ENCODE measurements at regions not wholly inside any gene's neighbourhood (a gene's known extent, or its start where the extent isn't known, plus 50 kb on each side); places are given as distances from the start of the nearest gene placed in this dataset.
A peak's percentile ranks its signal among the peaks of the same experiment; 100 is the strongest.

DNA sequence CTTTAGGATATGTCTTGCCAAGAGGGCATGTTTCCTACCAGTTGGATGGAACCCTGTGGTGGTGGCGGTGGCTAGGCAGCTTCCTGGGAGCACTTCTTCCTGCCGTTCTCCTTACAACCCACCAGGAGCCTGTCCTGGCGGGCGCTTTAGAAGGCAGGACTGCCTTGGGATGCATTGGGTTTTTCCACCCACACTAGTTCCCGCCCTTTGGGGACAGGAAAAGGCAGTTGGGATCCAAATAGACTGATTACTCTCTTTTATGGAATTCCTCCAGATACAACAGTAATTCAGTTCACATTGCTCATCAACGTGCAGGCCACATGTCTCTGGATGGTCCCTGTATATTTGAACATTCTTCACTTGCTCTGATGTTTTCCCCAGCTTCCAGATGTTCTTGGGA lies 305.7 kb upstream of the SSTR1 start:
- no peak for DNase-seq

GRCh38 chr14:37903343-37904191 lies 304.1 kb upstream of the SSTR1 start:
- DNase-seq = peak; percentile 2

- no peak for DNase-seq
These were observed 283.1 kb upstream of the SSTR1 start for GRCh38 chr14:37924622-37925021.

- no peak for DNase-seq
These were observed 275.7 kb upstream of the SSTR1 start for GRCh38 chr14:37932008-37932407.

DNA sequence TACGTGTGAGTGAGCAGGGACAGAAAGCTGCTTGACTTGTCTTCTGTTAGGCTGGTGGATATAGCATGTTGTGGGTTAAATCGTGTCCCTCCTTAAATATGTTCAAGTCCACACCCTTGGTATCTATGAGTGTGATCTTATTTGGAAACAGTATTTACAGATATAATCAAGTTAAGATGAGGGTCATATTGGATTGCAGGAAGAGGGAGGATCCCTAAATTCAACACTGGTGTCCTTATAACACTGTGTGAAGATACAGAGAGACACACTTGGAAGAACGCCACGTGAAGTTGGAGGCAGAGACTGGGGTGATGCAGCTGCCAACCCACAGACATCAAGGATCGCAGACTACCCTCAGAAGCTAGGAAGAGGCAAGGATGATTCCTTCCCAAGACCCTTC lies 275.2 kb upstream of the SSTR1 start:
- DNase-seq = no peak

DNA sequence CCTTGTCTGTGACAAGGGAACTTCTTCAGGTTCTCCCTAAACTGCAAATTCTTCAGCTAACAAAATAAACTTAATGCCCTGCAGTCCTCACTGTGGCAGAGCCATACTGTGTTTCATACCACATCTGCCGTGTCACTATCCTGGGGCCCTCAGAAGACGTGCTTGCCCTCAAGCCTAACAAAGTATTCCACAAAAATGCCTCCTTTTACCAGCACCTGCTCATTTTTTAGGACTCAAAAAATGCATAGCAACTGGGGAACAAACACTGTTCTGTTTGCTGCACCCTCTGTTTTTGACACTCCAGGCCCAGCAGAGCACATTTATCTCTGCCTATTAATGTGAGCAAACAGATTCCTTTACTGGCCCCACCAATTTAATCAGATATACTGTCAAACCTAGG lies 270.7 kb upstream of the SSTR1 start:
- DNase-seq = no peak

GRCh38 chr14:37939442-37940028 lies 268.2 kb upstream of the SSTR1 start:
- DNase-seq = no peak

DNA sequence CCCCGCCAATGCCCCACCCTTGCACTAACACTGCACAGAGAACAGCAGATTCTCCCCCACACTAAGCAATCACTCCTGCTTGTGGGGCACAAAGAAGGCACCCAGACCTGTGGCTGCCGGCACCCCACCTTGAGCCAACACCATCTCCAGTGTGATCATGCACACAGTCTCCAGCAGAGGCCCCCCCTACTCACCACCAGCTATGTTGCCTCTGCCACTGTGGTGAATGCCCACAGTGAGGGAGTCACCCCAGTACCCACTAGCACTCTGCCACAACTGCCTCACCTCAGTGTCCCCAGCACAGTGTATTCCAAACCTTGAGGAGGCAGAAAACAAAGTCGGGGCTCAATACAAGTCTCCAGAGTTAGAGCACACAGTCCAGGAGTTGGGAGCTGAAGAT lies 261.7 kb upstream of the SSTR1 start:
- DNase-seq = no peak

DNA sequence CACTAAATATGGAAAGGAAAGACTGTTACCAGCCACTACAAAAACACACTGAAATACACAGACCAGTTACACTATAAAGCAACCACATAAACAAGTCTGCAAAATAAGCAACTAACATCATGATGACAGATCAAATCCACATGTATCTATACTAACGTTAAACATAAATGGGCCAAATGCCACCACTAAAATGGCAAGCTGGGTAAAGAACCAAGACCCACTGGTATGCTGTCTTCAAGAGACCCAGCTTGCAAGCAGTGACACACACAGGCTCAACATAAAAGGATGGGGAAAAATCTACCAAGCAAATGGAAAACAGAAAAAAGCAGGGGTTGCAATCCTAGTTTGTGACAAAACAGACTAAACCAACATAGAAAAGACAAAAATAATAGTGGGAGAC lies 260.9 kb upstream of the SSTR1 start:
- DNase-seq = no peak

GRCh38 chr14:37948266-37948665 lies 259.4 kb upstream of the SSTR1 start:
- no peak for DNase-seq

- no peak for DNase-seq
These were observed 239.0 kb upstream of the SSTR1 start for GRCh38 chr14:37968664-37969240.

GRCh38 chr14:37969511-37969979 lies 238.2 kb upstream of the SSTR1 start:
- DNase-seq = no peak

DNA sequence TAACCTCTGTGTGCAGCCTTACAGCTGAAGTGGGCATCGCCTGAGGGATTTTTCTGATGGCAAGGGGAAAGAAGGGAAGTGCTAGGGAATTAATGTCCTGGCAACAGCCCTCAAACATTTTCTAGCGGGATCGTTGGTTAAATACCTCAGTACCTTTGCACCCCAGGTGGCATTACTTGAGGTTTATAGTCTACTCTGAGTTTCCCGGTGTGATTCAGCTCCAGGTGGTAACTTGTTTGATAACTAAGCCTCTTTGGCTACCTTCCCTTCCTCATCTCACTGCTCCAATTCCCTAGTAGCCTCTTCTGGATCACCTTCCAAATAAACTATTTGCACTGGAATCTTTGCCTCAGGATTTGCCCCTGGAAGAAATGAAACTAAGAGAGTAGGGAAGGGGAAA lies 237.0 kb upstream of the SSTR1 start:
- no peak for DNase-seq

DNA sequence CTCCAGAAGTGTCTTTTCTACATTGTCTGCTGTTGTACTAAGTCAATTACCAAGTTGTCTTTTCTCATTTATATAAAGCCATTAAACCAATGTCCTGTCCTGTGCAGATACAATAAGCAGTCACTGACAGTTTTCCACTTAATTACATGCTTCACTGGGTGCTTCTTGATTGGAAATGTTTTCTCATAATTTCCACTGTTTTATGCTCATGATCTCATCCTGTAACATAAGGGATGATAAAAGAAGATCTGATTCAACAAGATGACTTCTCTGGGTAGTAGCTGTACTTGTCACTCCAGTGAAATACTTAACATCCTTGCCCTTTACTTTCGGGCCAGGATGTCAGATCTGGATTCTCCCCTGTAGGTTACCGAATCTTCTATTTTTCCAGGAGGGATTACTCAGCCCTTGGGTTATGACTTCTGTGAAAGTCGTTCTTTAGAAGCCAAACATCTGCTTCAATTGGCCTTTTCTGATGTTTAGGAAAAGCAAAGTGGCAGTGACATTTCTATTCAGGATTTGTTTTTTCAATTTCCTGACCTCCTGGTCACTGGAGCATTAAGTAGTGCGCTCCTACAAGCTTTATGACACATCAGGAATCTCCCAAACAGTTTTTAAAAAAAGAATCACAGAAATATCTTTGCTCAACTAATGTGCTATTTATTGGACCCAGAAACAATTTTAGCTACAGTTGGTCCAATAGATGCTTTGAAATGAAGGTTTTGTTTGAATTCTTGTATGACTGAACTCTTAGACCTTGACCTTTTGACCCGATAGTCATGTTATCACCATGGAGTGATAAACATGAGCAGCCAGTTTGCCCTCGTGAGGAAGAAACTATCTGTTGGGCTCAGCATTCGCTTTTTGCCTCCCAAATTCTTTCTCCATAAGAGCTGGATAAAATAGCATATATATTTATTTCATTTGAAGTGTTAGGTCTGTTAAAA lies 234.5 kb upstream of the SSTR1 start:
- DNase-seq = no peak

- DNase-seq = no peak
These were observed 233.3 kb upstream of the SSTR1 start for GRCh38 chr14:37974421-37974820.

GRCh38 chr14:37977481-37977880 lies 230.2 kb upstream of the SSTR1 start:
- DNase-seq = no peak

DNA sequence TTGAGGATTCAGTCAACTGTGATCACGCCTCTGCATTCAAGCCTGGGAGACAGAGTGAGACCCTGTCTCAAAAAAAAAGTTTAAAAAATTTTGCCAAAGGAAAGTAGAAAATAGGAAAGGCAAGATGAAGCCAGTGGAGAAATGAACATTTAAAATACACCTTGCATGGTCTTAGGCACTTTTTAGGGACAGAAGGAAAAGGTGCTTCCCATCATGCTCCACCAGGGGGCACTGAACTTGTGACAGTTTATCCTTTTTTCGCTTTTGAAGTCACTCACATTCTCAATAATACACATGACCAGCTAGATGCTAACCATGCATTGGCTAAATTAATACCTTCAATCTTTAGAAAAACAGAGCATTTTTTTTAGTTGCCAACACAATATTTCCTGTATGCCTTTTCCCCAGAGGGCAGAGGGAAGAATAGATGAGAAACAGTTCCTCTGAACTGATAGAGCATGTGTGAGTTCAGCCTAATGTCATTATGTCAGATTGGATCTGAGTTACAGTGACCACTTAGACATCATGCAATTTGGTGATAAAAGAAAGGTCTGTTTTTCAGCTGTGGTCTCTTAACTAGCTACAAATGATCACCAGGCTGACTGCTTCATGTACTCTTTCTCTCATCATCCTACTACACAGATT lies 221.8 kb upstream of the SSTR1 start:
- peak; percentile 45 for DNase-seq

DNA sequence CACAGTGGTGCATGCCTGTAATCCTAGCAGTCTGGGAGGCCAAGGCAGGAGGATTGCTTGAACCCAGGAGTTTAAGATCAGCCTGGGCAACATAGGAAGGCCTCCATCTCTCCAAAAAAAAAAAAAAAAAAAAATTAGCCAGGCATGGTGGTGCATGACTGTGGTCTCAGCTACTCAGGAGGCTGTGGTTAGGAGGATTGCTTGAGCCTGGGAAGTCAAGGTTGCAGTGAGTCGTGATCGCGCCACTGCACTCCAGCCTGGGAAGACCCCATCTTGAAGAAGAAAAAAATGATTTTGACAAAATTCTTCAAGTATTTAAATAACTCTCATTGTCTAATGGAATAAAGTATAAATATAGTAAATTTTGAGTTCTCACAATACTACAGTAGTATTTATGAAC lies 219.2 kb upstream of the SSTR1 start:
- DNase-seq = no peak

DNA sequence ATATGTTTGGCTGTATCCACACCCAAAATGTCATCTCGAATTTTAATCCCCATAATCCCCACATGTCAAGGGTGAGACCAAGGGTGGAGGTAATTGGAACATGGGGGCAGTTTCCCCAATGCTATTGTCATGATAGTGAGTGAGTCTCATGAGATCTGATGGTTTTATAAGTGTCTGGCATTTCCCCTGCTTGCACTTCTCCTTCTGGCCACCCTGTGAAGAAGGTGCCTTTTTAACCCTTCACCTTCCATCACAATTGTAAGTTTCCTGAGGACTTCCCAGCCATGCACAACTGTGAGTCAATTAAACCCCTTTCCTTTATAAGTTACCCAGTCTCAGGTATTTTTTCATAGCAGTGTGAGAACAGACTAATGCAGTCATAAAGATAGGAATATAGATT lies 216.7 kb upstream of the SSTR1 start:
- DNase-seq = no peak

- no peak for DNase-seq
These were observed 215.2 kb upstream of the SSTR1 start for GRCh38 chr14:37992499-37992898.

DNA sequence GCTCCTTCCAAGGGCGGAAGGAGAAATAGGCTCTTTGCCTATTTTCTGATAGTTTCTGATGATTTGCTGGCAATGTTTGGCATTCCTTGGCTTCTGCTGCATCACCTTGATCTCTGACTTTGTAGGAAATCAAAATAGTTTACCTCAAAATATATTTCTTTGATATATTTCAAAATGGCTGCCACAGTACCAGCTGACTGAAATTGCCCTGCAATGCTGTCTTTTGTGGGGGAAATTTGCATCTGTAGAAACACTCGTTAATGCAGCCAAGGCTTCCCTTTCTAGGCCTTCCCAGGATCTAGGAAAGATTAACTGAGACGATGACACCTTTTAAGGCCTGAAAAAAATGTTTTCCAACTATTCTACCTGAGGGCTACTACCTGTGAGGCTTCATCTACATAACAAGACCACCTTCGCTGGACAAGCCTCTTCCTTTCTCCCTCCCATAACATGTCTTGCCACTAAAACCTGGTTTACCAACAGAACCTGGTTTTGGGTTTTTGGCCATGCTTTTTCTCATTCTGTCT lies 212.8 kb upstream of the SSTR1 start:
- no peak for DNase-seq

DNA sequence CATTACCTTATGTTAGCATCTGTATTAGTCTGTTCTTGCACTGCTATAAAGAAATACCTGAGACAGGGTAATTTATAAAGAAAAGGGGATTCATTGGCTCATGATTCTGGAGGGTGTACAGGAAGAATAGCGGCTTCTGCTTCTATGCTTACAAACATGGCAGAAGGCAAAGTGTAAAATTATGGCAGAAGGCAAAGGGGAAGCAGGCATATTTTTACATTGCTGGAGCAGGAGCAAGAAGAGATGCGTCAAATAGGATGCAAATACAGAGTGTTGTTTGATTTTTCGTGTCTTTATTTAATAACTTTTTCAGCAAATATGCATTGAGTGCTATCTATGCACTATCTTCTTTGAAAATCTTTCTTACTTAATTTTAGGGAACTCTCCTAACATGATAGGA lies 210.7 kb upstream of the SSTR1 start:
- DNase-seq = no peak
